Esophagus mucosa (tissue), 1 donor: ENCODE measurements at regions not wholly inside any gene's neighbourhood (a gene's known extent, or its start where the extent isn't known, plus 50 kb on each side); places are given as distances from the start of the nearest gene placed in this dataset.

Experiments used
- ATAC-seq: fragments of 200-7000 bp; cut with Tn5 transposase; one replicate; pipeline ENCODE4 v1.9.1; 2020
- donor health status: DM: yes; HTN: yes; CAD: no.

- ATAC-seq, result no peak
Observed at GRCh38 chr2:104704496-104705245, 149.2 kb upstream of the POU3F3 start.

GRCh38 chr2:104707056-104707455 lies 146.9 kb upstream of the POU3F3 start:
- ATAC-seq, result no peak

- ATAC-seq, result no peak
Observed at GRCh38 chr2:104708967-104709366, 144.9 kb upstream of the POU3F3 start.

- no peak for ATAC-seq
Observed at GRCh38 chr2:104716061-104716460, 137.9 kb upstream of the POU3F3 start.

- no peak for ATAC-seq
Observed at GRCh38 chr2:104733226-104733943, 120.5 kb upstream of the POU3F3 start.

- no peak for ATAC-seq
Observed at GRCh38 chr2:104734937-104735586, 118.9 kb upstream of the POU3F3 start.

GRCh38 chr2:104736026-104736425 lies 117.9 kb upstream of the POU3F3 start:
- ATAC-seq, result no peak

- ATAC-seq, result no peak
Observed at GRCh38 chr2:104741860-104742259, 112.1 kb upstream of the POU3F3 start.

- ATAC-seq, result no peak
Observed at GRCh38 chr2:104744537-104744936, 109.4 kb upstream of the POU3F3 start.

GRCh38 chr2:104745846-104746245 lies 108.1 kb upstream of the POU3F3 start:
- ATAC-seq, result no peak

GRCh38 chr2:104746299-104746698 lies 107.6 kb upstream of the POU3F3 start:
- no peak for ATAC-seq

GRCh38 chr2:104746858-104747257 lies 107.1 kb upstream of the POU3F3 start:
- ATAC-seq, result no peak

- no peak for ATAC-seq
Observed at GRCh38 chr2:104749856-104750460, 104.0 kb upstream of the POU3F3 start.

GRCh38 chr2:104752504-104752903 lies 101.4 kb upstream of the POU3F3 start:
- ATAC-seq, result no peak

- no peak for ATAC-seq
Observed at GRCh38 chr2:104755026-104755878, 98.7 kb upstream of the POU3F3 start.

- no peak for ATAC-seq
Observed at GRCh38 chr2:104756118-104756517, 97.8 kb upstream of the POU3F3 start.

GRCh38 chr2:104757056-104757455 lies 96.9 kb upstream of the POU3F3 start:
- no peak for ATAC-seq

GRCh38 chr2:104758199-104758620 lies 95.7 kb upstream of the POU3F3 start:
- no peak for ATAC-seq

GRCh38 chr2:104762031-104762430 lies 91.9 kb upstream of the POU3F3 start:
- ATAC-seq, result no peak

GRCh38 chr2:104766683-104767082 lies 87.2 kb upstream of the POU3F3 start:
- no peak for ATAC-seq

GRCh38 chr2:104768694-104769093 lies 85.2 kb upstream of the POU3F3 start:
- ATAC-seq, result no peak

GRCh38 chr2:104769096-104769495 lies 84.8 kb upstream of the POU3F3 start:
- ATAC-seq, result no peak
